ENCODE measurements at regions not wholly inside any gene's neighbourhood (a gene's known extent, or its start where the extent isn't known, plus 50 kb on each side); places are given as distances from the start of the nearest gene placed in this dataset.

GRCh38 chr6:94845742-94846141 lies 731.6 kb upstream of the MANEA start:
- TF ChIP-seq CTCF (IDR thresholded peaks at IDR 0.05; ENCODE audit: low read depth, low read length) (no peak), EZH2phosphoT487 (IDR thresholded peaks at IDR 0.05; ENCODE audit: low read depth) (no peak)

Measured in OCI-LY3 (cell line).